GM12892 (cell line): ENCODE measurements at regions not wholly inside any gene's neighbourhood (a gene's known extent, or its start where the extent isn't known, plus 50 kb on each side); places are given as distances from the start of the nearest gene placed in this dataset.

Experiments used
- DNase-seq: peaks from one replicate; pipeline ENCODE4 v3.0.0; 2011; ENCODE audit not compliant: insufficient read length
- FAIRE-seq: peaks from 2 replicates; lab custom pipeline; 2011; peaks lifted over from hg19 to GRCh38; lab: Jason Lieb, UNC
- POLR2A ChIP-seq: IDR thresholded peaks from 2 replicates; pipeline ENCODE4 v1.6.1; 2011; ENCODE audit warnings: low read depth, low read length, control low read depth
- POLR2AphosphoS5 ChIP-seq: IDR thresholded peaks from 2 replicates; pipeline ENCODE4 v1.6.1; 2011; ENCODE audit warnings: low read depth, low read length, control low read depth
- TAF1 ChIP-seq: IDR thresholded peaks from 2 replicates; pipeline ENCODE4 v1.6.1; 2011; ENCODE audit warnings: low read depth, mild to moderate bottlenecking, control low read depth, low read length, borderline replicate concordance

- no peak for DNase-seq
- TF ChIP-seq TAF1 (no peak), POLR2A (no peak), POLR2AphosphoS5 (no peak)
- FAIRE-seq, result peak; percentile 67
These were observed 148.8 kb downstream of the GADD45G start for GRCh38 chr9:89753472-89754055.

DNA sequence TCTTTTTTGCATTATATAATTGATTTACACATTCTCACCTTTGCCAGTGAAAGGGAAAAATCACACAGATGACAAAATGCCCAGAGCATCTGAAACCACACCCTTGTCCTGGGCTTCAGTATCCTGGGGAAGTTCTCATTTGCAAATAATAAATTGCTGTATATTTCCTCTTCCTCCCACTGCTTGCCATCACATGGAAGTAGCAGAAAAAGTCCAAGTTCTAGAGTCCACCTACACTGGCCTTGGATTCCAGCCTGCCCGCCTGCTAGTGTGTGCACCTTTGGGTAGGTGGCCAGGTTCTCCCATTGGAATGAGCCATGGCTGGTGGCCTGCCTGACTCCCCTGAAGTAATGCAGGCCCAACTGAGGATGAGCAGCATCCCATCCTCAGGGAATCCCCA lies 149.4 kb downstream of the GADD45G start:
- TF ChIP-seq POLR2AphosphoS5 (no peak), POLR2A (no peak), TAF1 (no peak)
- peak; percentile 30 for FAIRE-seq
- no peak for DNase-seq

- TF ChIP-seq POLR2A (no peak), POLR2AphosphoS5 (no peak), TAF1 (no peak)
- FAIRE-seq (no peak), DNase-seq (no peak)
These were observed 151.0 kb downstream of the GADD45G start for GRCh38 chr9:89755821-89756220.

DNA sequence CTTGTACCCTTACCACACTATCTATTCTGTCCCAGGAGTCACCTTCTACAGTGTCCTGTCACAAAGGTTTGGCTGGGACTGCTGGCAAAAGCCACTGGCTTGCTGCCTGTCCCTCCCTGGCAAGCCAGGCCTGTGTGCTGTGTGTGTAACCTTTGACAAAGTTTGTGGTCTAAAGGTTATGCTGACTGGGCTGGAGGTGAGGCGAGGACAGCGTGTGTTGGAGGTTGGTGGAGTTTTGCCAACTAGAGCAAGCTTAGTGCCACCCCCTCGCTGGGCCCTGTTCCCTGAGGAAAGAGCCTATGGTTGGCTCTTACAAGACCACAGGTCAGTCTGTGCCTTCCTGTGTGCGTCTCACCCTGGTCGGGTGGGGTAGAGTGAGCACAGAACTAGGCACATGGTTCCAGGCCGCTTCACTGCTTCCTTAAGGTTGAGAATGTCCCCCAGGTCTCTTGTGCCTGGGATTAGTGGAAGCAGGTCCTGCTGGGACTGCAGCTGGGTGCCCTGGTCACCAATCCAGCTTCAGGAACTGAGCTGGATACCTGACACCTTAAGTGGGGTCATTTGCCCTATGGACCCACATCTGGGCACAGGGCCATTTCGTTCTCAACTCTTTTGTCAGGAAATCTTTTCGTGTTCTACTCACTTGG lies 152.2 kb downstream of the GADD45G start:
- TF ChIP-seq TAF1 (no peak), POLR2A (no peak), POLR2AphosphoS5 (no peak)
- FAIRE-seq (no peak), DNase-seq (no peak)

DNA sequence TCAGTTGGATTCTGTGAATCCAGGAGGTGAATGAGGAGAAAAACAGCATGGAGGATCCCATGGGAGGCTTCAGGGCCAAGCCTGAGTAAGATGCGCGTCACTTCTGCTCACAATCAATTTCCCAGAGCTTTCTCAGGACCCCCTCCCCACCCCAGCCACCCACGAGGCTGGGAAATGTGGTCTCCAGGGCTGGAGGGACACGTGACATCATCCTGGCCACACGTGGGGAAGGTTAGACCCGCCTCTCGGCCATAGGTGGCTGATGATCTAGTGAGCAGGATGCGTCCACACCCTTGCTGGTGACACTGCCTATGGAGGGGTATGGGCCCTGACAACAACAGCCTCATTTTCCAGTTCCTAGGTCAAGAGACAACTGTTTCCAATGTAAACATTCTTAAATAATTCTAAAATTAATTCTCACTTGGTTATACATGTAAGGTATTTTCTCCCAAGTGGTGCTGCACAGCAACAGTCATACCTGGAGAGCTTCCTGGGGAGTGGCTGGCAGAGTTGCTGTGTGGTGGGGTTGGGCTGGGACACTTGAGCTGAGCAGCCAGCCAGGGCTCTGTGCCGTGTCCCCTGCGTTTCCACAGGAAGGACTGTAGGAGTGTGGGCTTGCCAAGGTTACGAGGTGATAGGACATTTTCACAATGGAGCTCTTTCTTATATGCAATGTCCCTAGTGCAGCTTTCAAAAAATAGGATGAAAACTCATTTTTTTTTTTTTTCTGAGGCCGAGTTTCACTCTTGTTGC lies 153.1 kb downstream of the GADD45G start:
- TF ChIP-seq TAF1 (no peak), POLR2A (no peak), POLR2AphosphoS5 (no peak)
- FAIRE-seq (no peak), DNase-seq (no peak)

- DNase-seq (no peak), FAIRE-seq (no peak)
- no peak for TF ChIP-seq TAF1
- no peak for TF ChIP-seq POLR2AphosphoS5
- no peak for TF ChIP-seq POLR2A
These were observed 154.8 kb downstream of the GADD45G start for GRCh38 chr9:89759572-89759971.

GRCh38 chr9:89760123-89760522 lies 155.3 kb downstream of the GADD45G start:
- no peak for FAIRE-seq
- no peak for TF ChIP-seq POLR2A
- no peak for TF ChIP-seq POLR2AphosphoS5
- DNase-seq, result no peak

- DNase-seq, result no peak
- TF ChIP-seq POLR2A, result no peak
- TF ChIP-seq TAF1, result no peak
- no peak for TF ChIP-seq POLR2AphosphoS5
- FAIRE-seq, result no peak
These were observed 159.4 kb downstream of the GADD45G start for GRCh38 chr9:89764217-89764616.

- FAIRE-seq, result no peak
- no peak for TF ChIP-seq POLR2AphosphoS5
- TF ChIP-seq TAF1, result no peak
- TF ChIP-seq POLR2A, result no peak
- DNase-seq, result no peak
These were observed 160.6 kb downstream of the GADD45G start for GRCh38 chr9:89765211-89765946.

DNA sequence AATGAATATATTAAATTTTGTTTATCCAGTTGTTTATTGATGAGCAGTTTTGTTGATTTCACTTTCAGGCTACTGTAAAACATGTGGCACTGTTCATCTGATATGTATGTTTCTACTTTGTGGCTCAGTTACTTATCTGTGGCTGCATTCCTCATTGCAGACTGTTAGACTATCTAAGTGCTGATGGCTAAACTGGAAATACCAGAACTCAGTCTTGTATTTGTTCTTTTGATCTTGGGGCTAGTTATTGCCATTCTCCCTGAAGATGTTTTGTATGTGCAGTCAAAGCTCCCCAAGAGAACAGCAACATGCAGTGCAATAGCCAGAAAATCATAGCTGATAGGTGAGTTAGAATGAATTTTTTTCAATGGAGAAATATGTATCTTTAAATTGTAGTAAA lies 162.2 kb downstream of the GADD45G start:
- peak; percentile 67 for FAIRE-seq
- TF ChIP-seq TAF1 (no peak), POLR2A (no peak)
- DNase-seq, result no peak

DNA sequence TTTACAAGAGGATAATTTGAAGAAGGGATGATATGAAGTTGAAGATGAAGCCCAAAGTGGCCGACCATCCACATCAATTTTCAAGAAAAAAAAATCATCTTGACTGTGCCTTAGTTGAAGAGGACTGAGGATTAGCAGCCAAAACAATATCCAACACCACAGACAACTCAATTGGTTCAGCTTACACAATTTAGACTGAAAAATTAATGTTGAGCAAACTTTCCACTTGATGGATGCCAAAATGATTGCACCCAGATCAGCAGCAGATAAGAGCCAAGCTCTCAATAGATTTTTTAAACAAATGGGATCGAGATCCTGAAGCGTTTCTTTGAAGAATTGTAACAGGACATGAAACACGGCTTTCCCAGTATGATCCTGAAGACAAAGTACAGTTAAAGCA lies 163.2 kb downstream of the GADD45G start:
- TF ChIP-seq POLR2A, result no peak
- TF ChIP-seq POLR2AphosphoS5, result no peak
- no peak for TF ChIP-seq TAF1
- no peak for DNase-seq
- peak; percentile 24 for FAIRE-seq
